ENCODE measurements at regions not wholly inside any gene's neighbourhood (a gene's known extent, or its start where the extent isn't known, plus 50 kb on each side); places are given as distances from the start of the nearest gene placed in this dataset.

GRCh38 chr12:34301251-34302130, 279.2 kb downstream of the ALG10 start:
- Histone ChIP-seq H3K27ac (no peak overlapping the region), H3K4me3 (no peak overlapping the region), H3K4me1 (no peaks in the 10 kb centered on the region), H3K27me3 (no peaks in the 10 kb centered on the region), H3K36me3 (no peaks in the 10 kb centered on the region), H3K9me3 (peaks cover 0 to 98% (median 0%) of the 10 kb centered on the region in 4 donors)
- TF ChIP-seq EP300 (IDR thresholded peaks at IDR 0.05) (no peak), POLR2A (IDR thresholded peaks at IDR 0.05) (no peak), CTCF (IDR thresholded peaks at IDR 0.05) (no peak)
- WGBS, 2 donors, result 82 to 85% methylated on average over 22 of the region's 22 CpGs
- no peak for DNase-seq (ENCODE audit: low spot score in 2 of 2)

GRCh38 chr12:34302131-34302885, 280.0 kb downstream of the ALG10 start:
- Histone ChIP-seq H3K27ac (no peak overlapping the region), H3K36me3 (no peaks in the 10 kb centered on the region), H3K9me3 (peaks cover 0 to 98% (median 0%) of the 10 kb centered on the region in 4 donors), H3K27me3 (no peaks in the 10 kb centered on the region), H3K4me1 (no peaks in the 10 kb centered on the region), H3K4me3 (no peak overlapping the region)
- WGBS, 2 donors, result 79 to 80% methylated on average over 30 of the region's 30 CpGs
- no peak for DNase-seq (ENCODE audit: low spot score in 2 of 2)
- TF ChIP-seq POLR2A (IDR thresholded peaks at IDR 0.05) (no peak), EP300 (IDR thresholded peaks at IDR 0.05) (no peak), CTCF (IDR thresholded peaks at IDR 0.05) (no peak)

GRCh38 chr12:34303091-34303870, 281.0 kb downstream of the ALG10 start:
- TF ChIP-seq POLR2A (IDR thresholded peaks at IDR 0.05) (no peak), CTCF (IDR thresholded peaks at IDR 0.05) (no peak), EP300 (IDR thresholded peaks at IDR 0.05) (no peak)
- WGBS, 2 donors, result 81 to 84% methylated on average over 24 of the region's 24 CpGs
- no peak for DNase-seq (ENCODE audit: low spot score in 2 of 2)

GRCh38 chr12:34304001-34304400, 281.7 kb downstream of the ALG10 start:
- no peak for DNase-seq (ENCODE audit: low spot score in 2 of 2)
- H3K9me3 ChIP-seq, result peaks cover 0 to 98% (median 0%) of the 10 kb centered on the region in 4 donors
- no peaks in the 10 kb centered on the region for H3K4me1 ChIP-seq
- WGBS, 2 donors, result 79 to 81% methylated on average over 18 of the region's 18 CpGs
- TF ChIP-seq POLR2A (IDR thresholded peaks at IDR 0.05) (no peak), EP300 (IDR thresholded peaks at IDR 0.05) (no peak), CTCF (IDR thresholded peaks at IDR 0.05) (no peak)
- no peak overlapping the region for H3K4me3 ChIP-seq
- no peaks in the 10 kb centered on the region for H3K36me3 ChIP-seq
- H3K27me3 ChIP-seq, result no peaks in the 10 kb centered on the region
- no peak overlapping the region for H3K27ac ChIP-seq

More at GRCh38 chr12:34303091-34303870, 281.0 kb downstream of the ALG10 start:
- H3K9me3 ChIP-seq, result peaks cover 0 to 98% (median 0%) of the 10 kb centered on the region in 4 donors
- no peaks in the 10 kb centered on the region for H3K27me3 ChIP-seq
- no peak overlapping the region for H3K4me3 ChIP-seq
- no peak overlapping the region for H3K27ac ChIP-seq
- no peaks in the 10 kb centered on the region for H3K36me3 ChIP-seq
- H3K4me1 ChIP-seq, result no peaks in the 10 kb centered on the region
